Gastroesophageal sphincter (tissue), 3 donors: ENCODE measurements at regions not wholly inside any gene's neighbourhood (a gene's known extent, or its start where the extent isn't known, plus 50 kb on each side); places are given as distances from the start of the nearest gene placed in this dataset.

Experiments used
- POLR2A ChIP-seq, 2 donors: fragments of 450-650 bp; IDR thresholded peaks; one replicate each; pipeline ENCODE4 v1.6.1; 2017; ENCODE audit warnings: antibody characterized with exemption in 2 of 2, mild to moderate bottlenecking in 2 of 2, moderate library complexity in 1 of 2
- TF ChIP-seq, protein P1 (sequence below), 4 experiments: fragments of 200-600 bp in 2 of 4; fragments of 450-650 bp in 2 of 4; sonication (generic) in 1 of 4; IDR thresholded peaks; one replicate each; pipeline ENCODE4 v1.5.1; 2017 to 2019; ENCODE audit warnings: antibody characterized with exemption in 4 of 4, mild to moderate bottlenecking in 2 of 4, moderate library complexity in 2 of 4

DNA sequence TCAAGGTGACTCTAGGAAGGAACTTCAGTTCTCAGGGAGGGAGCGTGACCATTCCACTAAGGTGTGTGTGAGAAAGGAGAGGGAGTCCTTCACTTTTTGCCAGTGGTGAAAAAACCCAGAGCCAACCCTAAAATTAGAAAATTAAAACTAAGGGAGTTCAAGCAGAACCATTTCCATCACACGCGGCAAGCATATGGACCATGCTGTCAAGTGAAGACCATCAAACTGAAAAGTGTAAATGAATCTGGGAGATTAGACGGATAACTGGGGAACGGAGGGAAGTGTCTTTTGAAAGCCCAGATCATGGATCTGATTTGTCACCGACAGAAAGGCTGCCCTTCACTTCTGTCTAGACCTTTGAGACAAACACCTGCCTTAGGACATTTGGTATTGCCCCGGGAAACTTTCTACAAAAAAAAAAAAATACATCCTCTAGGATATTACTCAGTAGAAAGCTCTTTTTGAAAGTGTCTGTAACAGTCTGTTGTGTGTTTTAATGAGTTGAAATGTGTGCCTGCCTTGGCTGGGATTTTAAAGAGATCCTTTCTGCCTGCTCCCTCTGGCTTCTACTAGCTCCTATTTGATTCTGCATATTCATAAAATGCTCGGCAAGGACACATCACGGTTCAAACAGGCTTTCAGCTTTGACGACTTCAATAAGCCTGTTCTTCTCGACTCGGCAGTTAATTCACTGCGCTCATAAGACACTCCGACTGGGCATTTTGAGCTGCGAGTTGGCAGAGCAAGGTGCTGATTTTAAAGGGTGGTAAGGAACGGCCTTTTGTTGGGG lies 81.4 kb upstream of the ERCC4 start:
- TF ChIP-seq, protein P1, sequence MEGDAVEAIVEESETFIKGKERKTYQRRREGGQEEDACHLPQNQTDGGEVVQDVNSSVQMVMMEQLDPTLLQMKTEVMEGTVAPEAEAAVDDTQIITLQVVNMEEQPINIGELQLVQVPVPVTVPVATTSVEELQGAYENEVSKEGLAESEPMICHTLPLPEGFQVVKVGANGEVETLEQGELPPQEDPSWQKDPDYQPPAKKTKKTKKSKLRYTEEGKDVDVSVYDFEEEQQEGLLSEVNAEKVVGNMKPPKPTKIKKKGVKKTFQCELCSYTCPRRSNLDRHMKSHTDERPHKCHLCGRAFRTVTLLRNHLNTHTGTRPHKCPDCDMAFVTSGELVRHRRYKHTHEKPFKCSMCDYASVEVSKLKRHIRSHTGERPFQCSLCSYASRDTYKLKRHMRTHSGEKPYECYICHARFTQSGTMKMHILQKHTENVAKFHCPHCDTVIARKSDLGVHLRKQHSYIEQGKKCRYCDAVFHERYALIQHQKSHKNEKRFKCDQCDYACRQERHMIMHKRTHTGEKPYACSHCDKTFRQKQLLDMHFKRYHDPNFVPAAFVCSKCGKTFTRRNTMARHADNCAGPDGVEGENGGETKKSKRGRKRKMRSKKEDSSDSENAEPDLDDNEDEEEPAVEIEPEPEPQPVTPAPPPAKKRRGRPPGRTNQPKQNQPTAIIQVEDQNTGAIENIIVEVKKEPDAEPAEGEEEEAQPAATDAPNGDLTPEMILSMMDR (IDR thresholded peaks at IDR 0.05) = no peak
- TF ChIP-seq POLR2A (IDR thresholded peaks at IDR 0.05) = no peak
